Lower leg skin (tissue), 3 donors: ENCODE measurements at regions not wholly inside any gene's neighbourhood (a gene's known extent, or its start where the extent isn't known, plus 50 kb on each side); places are given as distances from the start of the nearest gene placed in this dataset.

Experiments
- CTCF ChIP-seq, 3 donors: fragments of 450-650 bp; IDR thresholded peaks; one replicate each; pipeline ENCODE4 v1.5.1; 2016; ENCODE audit warnings: antibody characterized with exemption in 3 of 3, mild to moderate bottlenecking in 3 of 3, moderate library complexity in 2 of 3
- POLR2A ChIP-seq, 2 donors: fragments of 450-650 bp; IDR thresholded peaks; one replicate each; pipeline ENCODE4 v1.6.1; 2016 to 2017; ENCODE audit warnings: antibody characterized with exemption in 2 of 2, mild to moderate bottlenecking in 1 of 2, moderate library complexity in 1 of 2

GRCh38 chr5:44099643-44100042 is 289.6 kb downstream of the FGF10 start:
- TF ChIP-seq CTCF (IDR thresholded peaks at IDR 0.05) (no peak), POLR2A (IDR thresholded peaks at IDR 0.05) (no peak)
